ENCODE measurements at regions not wholly inside any gene's neighbourhood (a gene's known extent, or its start where the extent isn't known, plus 50 kb on each side); places are given as distances from the start of the nearest gene placed in this dataset.

DNA sequence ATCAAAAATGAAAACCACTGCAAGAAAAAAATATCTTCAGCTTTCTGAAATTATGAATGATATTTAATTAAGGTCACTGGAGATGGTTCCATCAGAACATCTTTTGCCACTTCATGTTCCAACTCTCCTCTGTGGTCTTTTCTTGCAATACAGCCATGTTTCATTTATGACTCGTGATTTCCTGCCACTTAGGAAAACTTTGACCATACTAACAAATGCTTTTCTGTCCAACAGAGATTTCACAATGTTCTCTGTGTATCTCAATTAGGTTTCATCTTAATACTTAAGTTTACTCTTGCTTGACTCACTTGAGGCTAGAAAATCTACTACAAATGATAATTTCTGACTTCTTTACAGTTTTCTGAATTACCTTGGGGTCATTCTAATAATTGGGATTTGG is 330.9 kb downstream of the CXXC4 start:
- TF ChIP-seq, protein P1, sequence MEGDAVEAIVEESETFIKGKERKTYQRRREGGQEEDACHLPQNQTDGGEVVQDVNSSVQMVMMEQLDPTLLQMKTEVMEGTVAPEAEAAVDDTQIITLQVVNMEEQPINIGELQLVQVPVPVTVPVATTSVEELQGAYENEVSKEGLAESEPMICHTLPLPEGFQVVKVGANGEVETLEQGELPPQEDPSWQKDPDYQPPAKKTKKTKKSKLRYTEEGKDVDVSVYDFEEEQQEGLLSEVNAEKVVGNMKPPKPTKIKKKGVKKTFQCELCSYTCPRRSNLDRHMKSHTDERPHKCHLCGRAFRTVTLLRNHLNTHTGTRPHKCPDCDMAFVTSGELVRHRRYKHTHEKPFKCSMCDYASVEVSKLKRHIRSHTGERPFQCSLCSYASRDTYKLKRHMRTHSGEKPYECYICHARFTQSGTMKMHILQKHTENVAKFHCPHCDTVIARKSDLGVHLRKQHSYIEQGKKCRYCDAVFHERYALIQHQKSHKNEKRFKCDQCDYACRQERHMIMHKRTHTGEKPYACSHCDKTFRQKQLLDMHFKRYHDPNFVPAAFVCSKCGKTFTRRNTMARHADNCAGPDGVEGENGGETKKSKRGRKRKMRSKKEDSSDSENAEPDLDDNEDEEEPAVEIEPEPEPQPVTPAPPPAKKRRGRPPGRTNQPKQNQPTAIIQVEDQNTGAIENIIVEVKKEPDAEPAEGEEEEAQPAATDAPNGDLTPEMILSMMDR (IDR thresholded peaks at IDR 0.05) = no peak
- no peak for TF ChIP-seq POLR2A (IDR thresholded peaks at IDR 0.05)

All from Peyer's patch (tissue), 4 donors.